Cerebellar cortex (tissue), 1 donor: ENCODE measurements at regions not wholly inside any gene's neighbourhood (a gene's known extent, or its start where the extent isn't known, plus 50 kb on each side); places are given as distances from the start of the nearest gene placed in this dataset.
"Not testable (repeated sequence)": the region's sequence is repeated elsewhere in the genome, so short reads cannot be mapped to it uniquely, and the experiment has no call there.

ENCODE experiments used
- DNase-seq: peaks from one replicate; pipeline ENCODE4 v3.0.0-alpha.2; 2015; ENCODE audit warnings: low spot score

- DNase-seq = no peak
Measured at GRCh38 chr1:169013821-169014220, 92.7 kb upstream of the ATP1B1 start.

DNA sequence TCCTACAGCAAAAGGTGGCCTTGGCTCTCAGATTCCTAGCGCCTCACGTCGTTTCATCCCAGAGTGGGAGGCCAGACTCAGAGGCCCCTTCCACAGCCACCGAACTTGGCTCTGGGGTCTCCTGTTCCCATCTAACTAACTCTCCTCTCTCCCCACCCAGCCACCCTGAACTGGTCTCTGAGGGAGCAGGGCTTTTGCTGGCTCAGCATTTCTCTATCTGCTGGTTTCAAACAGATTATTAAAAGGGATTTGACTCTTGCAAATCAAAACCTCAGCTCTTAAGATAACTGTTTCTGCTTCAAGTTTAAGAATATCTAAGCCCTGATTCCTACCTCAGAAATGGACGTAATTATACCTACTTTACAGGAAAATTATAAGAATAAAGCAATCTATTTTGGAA, 91.0 kb upstream of the ATP1B1 start:
- no peak for DNase-seq

DNA sequence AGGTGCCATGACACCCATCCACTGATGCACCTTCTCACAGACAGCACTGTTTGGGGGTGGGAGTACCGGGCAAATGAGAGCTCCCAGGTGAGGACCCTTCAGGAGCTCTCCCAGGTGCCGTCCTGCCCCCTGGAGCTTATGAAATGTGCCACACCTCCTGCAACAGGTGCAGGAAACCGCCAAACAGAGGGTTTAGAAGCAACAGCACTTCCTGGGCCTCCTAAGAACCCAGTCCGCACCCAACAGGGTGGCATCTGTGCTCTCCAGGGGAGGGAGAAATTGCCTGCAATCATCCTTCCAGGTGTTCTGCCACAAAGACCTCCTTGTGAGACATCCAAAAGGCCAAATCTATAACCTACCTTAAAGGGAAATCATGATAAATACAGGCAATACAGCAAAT, 87.7 kb upstream of the ATP1B1 start:
- no peak for DNase-seq

DNA sequence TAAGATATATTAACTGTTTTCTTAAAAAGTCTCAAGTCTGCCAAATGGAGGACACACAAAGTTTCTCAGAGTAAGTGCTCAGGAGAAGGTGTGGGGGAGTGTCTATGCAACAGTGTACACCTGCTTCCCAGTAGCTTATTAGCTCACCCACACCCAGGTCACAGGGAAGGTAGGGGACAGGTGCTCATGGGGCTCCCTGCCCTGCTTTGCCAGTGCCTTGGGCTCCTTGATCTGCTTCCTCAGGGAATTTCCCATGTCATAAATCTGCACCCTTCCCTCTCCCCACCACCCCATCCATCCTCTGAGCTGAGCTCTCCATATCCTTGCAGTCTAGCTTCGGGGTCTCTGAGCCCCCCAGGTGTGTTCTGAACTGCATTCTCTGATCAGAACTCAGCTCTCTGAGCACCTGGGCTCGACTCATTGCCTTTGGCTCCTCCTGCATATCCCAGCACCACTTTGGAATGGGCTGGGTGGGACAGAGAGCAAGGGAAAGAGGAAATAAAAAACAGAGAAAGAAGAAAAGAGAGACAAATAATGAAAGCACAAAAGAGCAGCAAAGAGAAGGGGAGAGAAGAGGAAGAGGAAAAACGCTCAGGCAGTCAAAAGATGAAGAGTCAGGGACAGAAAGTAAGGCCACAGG, 87.0 kb upstream of the ATP1B1 start:
- no peak for DNase-seq

DNA sequence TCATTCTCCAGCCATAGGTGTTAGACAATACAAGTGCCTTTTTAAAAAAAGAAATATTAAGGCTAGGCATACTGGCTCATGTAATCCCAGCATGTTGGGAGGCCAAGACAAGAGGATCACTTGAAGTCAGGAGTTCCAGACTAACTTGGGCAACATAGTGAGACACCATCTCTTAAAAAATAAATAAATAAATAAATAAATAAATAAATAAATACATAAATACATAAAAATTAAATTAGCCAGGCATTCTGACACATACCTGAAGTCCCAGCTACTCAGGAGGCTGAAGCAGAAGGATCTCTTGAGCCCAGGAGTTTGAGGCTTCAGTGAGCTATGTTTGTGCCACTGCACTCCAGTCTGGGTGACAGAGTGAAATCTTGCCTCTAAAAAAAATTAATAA, 85.8 kb upstream of the ATP1B1 start:
- no peak for DNase-seq

DNA sequence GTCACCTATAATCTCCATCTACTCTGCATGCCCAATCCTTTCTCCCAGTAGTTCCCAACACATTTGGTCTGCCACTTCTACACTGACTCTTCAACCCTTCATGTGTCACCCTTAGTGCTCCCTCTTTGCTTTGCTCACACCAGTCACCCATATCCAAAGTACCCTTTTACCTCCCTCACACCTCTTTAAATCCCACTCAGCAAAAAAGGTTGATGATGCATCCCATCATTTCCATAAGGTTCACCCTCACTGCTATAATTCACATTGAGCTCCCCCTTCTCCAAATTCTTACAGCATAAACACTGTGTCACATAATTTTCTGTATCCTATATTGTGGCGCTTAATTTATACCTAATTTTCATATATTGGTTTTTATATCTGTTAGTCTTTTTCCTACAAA, 83.8 kb upstream of the ATP1B1 start:
- DNase-seq = no peak

- no peak for DNase-seq
Measured at GRCh38 chr1:169024255-169024654, 82.2 kb upstream of the ATP1B1 start.

- no peak for DNase-seq
Measured at GRCh38 chr1:169024800-169025271, 81.7 kb upstream of the ATP1B1 start.

DNA sequence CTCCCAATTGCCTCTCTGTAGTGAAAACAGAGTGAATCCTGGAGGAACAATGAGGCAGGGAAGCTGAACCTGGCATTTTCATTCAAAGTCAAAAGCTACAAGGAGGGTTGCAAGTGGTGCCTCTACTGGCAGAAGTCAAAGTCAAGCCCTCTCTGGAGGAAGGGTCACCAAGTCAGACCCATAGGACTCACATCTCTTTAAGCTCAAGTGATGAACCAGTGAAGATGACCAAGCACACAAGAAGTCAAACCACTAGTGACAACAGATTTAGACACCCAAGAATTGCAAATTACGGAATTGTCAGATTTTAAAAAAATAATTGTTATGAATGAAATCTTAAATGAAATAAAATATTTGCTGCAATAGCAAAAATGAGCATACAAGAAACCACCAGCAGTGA, 81.1 kb upstream of the ATP1B1 start:
- DNase-seq = no peak

DNA sequence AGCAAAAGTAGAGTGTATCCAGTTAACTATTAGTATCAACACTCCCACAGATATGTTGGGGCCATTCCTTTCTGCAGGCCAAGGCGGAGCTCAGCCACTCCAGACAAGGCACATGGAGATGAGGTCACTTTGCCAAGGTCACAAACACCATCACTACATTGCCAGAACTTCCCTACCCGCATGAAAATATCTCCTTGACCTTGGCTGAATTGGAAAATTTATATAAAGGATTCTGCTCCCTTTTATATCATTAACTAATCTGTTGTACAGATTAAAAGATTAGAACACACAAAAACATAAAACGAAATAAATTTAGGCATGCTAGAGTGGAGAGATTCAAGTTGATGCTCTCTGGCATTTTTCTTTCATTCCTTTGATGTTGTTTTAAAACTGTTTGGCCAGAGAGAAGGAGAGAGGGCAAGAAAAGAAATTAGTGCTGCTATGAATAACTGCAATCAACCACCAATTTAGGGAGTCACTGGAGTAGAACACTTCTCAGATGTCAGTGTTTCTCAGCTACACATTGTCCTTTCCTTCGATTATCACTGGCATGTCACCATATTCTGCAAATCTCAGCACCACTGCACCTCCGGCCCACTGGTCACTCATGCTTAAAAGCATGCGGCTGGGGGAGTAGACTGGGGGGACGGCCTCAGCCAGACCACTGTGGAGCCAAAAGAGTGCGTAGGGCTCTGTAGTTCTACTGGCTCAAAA, 78.7 kb upstream of the ATP1B1 start:
- no peak for DNase-seq

GRCh38 chr1:169031566-169032224, 74.8 kb upstream of the ATP1B1 start:
- no peak for DNase-seq

GRCh38 chr1:169041366-169041765, 65.1 kb upstream of the ATP1B1 start:
- no peak for DNase-seq

- DNase-seq = no peak
Measured at GRCh38 chr1:169042377-169042776, 64.1 kb upstream of the ATP1B1 start.

DNA sequence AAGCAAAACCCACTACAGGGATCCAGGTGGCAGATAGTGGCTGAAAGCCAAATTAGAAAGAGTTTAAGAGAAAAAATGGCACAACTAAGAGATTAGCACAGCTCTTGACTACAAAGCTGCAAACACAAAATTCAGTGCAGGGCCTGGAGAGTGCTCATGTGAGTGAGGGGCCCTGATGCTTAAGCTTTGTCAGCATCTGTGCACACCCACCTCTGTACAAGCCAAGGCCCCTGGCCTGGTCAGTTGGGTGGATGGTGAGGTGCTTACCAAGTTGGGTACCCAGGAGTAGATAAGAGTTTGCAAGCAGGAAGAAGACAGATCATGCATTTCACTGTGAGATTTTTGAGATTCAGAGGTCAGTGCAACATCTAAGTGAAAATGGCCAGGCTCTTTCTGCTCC, 62.7 kb upstream of the ATP1B1 start:
- peak; percentile 13 for DNase-seq

DNA sequence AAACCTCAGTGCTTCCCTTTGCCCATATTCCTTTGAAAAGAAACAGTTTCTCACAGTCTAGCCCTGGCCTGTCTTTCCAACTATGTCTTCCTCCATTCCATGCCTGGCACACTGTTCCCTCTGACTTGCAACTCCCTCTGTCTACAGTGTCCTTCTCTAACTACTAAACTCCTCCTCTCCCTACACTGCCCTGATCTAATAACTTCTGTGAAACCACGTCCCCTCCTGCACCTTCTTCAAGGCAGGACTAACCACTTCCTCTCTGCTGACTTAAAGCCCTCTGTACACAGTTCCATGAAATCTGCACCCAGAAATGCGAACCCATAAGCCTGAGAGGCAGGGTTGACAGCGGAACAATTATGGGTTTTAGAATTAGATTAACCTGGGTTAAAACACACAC, 62.2 kb upstream of the ATP1B1 start:
- DNase-seq = no peak

GRCh38 chr1:169044971-169045370, 61.5 kb upstream of the ATP1B1 start:
- no peak for DNase-seq

GRCh38 chr1:169046671-169047070, 59.8 kb upstream of the ATP1B1 start:
- no peak for DNase-seq

DNA sequence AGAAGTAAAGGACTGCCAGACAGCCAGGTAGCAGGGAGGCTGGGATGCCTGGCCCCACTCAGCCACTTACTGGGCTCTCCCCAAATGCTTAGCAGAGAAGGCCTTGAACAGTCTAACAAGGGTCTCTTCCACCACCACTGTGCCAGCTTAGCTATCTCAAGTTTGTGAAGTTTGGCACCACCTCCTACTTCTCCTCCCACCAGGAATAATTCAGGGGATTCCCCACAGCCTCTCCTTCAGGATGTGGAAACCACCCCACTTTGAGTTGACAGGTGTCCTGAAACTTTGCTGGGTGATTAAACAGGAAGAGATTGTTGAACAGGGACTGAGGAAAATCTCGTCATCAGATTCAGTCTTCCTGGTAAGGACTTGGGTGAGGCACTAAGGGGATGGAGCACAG, 59.4 kb upstream of the ATP1B1 start:
- DNase-seq = no peak

DNA sequence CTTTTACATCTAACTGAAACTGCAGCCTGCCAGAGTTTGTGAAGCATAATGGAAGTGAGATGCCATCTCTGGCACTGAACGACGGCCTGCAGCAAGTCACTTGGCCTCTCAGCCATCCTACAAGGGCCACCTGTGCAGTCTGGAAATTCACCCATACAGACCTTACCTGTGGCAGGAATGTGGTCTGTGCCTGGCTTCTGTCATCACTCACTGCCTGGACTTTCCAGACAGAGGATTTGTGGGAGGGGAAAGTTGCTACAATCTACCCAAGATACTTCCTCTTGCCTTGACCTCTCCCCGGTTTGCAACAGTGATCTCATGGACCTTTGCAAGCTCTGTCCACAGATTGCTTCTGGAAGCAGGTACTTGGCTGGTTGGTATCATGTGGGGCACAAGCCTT, 58.4 kb upstream of the ATP1B1 start:
- DNase-seq = no peak

DNA sequence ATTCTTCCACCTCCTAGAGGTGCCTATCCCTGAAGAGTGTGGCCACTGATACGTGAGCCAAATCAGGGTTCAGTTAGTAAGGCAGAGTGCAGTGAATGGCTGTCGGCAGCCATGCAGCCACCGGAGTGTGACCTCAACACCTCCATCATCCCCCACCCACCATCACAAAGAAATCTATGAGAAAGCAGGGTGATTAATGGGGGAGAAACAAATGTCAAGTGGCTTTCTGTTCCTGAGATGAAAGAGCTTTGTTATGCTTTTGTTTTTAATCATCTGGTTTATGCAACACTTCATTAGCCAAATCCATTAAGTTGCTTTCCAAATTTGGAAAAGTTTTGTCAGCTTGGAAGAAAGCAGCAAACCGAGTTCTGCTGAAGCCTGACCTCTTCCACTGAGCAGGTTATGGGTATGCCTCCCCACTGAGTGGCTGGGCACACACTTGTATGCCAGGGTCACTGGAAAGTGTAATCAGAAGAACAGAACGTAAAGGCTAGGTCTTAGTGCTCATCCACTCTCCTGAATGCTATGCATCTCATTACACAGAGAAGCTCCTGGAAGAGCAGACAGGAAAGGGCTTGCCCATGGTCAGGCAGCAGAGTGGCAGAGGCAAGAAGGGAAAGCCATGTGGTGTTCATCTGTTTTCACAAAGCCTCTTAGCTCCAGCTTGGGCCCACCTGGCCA, 57.1 kb upstream of the ATP1B1 start:
- DNase-seq = no peak

DNA sequence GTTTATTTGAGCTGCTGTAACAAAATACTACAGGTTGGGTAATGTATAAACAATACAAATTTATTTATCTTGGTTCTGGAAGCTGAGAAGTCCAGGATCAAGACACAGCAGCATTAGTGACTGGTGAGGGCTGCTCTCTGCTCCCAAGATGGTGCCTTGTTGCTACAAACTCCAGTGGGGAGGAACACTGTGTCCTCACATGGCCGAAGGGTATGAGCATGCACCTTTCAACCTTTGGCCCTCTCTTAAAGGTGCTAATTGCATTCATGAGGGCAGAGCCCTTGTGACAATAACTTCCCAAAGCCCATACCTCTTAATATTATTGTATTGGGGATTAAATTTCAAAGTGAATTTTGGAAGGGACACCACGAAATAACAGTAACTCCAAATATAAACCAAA, 55.3 kb upstream of the ATP1B1 start:
- DNase-seq = no peak

DNA sequence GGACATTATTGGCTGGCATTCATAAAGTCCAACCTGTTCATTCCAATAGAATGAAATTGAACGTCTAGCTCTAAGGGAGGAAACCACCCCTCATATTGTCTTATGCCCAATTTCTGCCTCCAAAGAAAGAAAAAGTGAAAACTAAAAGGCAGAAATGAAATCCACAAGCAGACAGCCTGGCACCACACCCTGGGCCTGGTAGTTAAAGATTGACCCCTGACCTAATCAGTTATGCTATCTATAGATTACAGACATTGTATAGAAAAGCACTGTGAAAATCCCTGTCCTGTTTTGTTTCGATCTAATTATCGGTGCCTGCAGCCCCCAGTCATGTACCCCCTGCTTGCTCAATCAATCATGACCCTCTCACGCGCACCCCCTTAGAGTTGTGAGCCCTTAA, 54.3 kb upstream of the ATP1B1 start:
- DNase-seq = not testable (repeated sequence)

GRCh38 chr1:169052727-169053126, 53.8 kb upstream of the ATP1B1 start:
- no peak for DNase-seq
